KOPT-K1 (cell line): ENCODE measurements at regions not wholly inside any gene's neighbourhood (a gene's known extent, or its start where the extent isn't known, plus 50 kb on each side); places are given as distances from the start of the nearest gene placed in this dataset.

Experiments used
- H3K27ac ChIP-seq: fragments of 200-600 bp; sonication (generic); 2 replicates; pipeline ENCODE4 v1.5.1; 2016; ENCODE audit warnings: antibody characterized with exemption, mild to moderate bottlenecking, low read depth, low read length; ENCODE audit not compliant: poor library complexity, severe bottlenecking
- H3K36me3 ChIP-seq: fragments of 200-600 bp; sonication (generic); 2 replicates; pipeline ENCODE4 v1.5.1; 2017; ENCODE audit warnings: antibody characterized with exemption, mild to moderate bottlenecking, low read length, moderate library complexity; ENCODE audit not compliant: insufficient read depth
- H3K9me3 ChIP-seq: fragments of 200-600 bp; sonication (generic); 2 replicates; pipeline ENCODE4 v1.5.1; 2017; ENCODE audit warnings: antibody characterized with exemption, low read length, mild to moderate bottlenecking; ENCODE audit not compliant: insufficient read depth, poor library complexity, severe bottlenecking

DNA sequence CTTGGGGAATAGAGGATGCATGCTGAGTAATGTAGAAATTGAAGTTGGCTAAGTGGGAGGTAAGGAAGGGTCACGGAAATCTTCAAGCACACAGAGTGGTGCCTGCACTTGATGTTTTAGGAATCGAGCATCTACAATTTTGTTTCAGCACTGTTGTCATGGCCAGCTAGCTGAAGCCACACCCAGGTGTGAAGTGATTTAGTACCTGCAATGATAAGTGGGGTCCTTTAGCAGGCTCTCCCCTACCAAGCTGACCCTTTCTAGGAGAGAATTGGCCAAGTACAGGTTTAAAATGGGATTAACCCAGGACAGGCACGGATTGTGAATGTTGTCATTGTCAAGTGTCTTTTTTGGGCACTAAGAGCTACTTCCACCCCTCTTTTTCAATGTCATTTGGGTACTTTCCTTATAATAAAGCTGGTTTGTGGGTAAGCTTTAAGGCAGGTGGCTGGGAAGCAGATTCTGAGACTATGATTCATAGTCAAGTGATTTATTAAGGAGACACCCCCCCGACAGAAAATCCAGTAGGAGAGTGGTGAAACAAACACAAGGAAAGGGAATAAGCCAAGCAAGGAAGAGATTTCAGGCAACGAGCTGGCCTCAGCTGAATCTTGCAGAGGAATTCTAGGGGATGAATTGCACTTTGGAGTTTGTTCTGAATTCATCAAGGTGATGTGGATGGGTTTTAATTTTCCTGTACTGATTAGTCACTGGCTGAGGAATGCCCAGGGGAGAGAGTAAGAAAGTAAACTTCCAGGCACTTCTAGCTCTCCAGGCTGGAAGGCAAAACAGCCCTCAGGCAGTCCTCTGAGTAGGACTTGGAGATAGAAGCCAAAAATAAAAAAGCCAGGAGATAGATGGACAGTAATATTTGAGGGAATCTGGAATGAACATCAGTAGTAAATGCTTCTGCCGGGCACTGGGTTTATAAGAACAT is 1128.4 kb downstream of the SORCS3 start:
- Histone ChIP-seq H3K36me3 (no peaks in the 10 kb centered on the region), H3K9me3 (no peaks in the 10 kb centered on the region), H3K27ac (no peak overlapping the region)

- H3K9me3 ChIP-seq = no peaks in the 10 kb centered on the region
- H3K27ac ChIP-seq = no peak overlapping the region
- no peaks in the 10 kb centered on the region for H3K36me3 ChIP-seq
These were observed 1122.5 kb downstream of the SORCS3 start for GRCh38 chr10:105763611-105764010.

- H3K27ac ChIP-seq = no peak overlapping the region
These were observed 1120.6 kb downstream of the SORCS3 start for GRCh38 chr10:105761576-105762260.

GRCh38 chr10:105759669-105760068 is 1118.6 kb downstream of the SORCS3 start:
- Histone ChIP-seq H3K36me3 (no peaks in the 10 kb centered on the region), H3K27ac (no peak overlapping the region), H3K9me3 (no peaks in the 10 kb centered on the region)

More at GRCh38 chr10:105761576-105762260, 1120.6 kb downstream of the SORCS3 start:
- Histone ChIP-seq H3K9me3 (no peaks in the 10 kb centered on the region), H3K36me3 (no peaks in the 10 kb centered on the region)

- Histone ChIP-seq H3K9me3 (no peaks in the 10 kb centered on the region), H3K36me3 (no peaks in the 10 kb centered on the region), H3K27ac (no peak overlapping the region)
These were observed 1117.3 kb downstream of the SORCS3 start for GRCh38 chr10:105758209-105758998.

DNA sequence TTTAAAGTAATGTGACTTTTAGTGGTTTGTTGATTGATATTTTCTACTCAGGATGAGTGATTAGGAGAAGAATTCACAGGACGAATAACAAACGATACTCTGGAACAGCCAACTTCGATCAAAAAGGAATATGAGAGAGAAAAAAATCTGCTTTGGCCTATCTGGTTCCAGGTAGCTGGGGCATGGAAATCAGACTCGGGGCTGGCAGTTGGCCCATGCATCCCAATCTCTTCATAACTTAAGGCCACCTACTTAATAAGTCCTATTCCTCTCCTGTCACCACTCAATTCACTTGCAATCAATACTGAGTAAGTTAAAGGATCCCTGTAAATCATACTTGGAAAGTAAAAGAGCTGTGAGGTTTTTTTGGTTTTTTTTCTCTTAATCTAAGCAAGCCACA is 1116.2 kb downstream of the SORCS3 start:
- H3K36me3 ChIP-seq = no peaks in the 10 kb centered on the region
- H3K27ac ChIP-seq = no peak overlapping the region
- no peaks in the 10 kb centered on the region for H3K9me3 ChIP-seq

- Histone ChIP-seq H3K9me3 (no peaks in the 10 kb centered on the region), H3K36me3 (no peaks in the 10 kb centered on the region), H3K27ac (no peak overlapping the region)
These were observed 1115.3 kb downstream of the SORCS3 start for GRCh38 chr10:105756386-105756785.

- Histone ChIP-seq H3K36me3 (no peaks in the 10 kb centered on the region), H3K9me3 (no peaks in the 10 kb centered on the region), H3K27ac (no peak overlapping the region)
These were observed 1110.6 kb downstream of the SORCS3 start for GRCh38 chr10:105751688-105752087.

DNA sequence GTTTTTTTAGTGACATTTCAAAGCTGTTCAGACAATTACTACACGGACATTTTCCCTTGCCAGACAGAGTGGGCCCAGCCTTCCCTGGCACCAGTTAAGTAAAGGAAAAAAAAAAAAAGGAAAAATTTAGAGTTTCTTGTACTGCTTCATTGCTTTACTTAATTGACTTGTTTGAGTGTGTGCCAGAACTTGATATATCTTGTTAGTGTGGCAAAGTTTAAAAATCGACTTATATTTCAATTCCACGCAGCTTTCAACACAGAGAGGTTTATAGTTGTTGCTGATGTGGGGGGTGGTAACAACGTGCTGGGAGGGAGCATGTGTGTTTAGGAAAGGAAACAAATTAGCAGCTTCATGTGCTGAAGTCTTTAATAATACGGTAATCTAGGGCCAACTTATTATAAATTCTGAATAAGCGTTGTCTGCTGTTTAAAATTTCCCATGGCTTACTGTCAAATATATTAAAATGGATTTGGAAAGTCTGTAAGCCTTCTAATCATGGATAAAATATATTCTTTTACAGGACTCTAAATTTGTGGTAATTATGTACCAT is 1104.6 kb downstream of the SORCS3 start:
- H3K27ac ChIP-seq = no peak overlapping the region
- no peaks in the 10 kb centered on the region for H3K36me3 ChIP-seq
- no peaks in the 10 kb centered on the region for H3K9me3 ChIP-seq

DNA sequence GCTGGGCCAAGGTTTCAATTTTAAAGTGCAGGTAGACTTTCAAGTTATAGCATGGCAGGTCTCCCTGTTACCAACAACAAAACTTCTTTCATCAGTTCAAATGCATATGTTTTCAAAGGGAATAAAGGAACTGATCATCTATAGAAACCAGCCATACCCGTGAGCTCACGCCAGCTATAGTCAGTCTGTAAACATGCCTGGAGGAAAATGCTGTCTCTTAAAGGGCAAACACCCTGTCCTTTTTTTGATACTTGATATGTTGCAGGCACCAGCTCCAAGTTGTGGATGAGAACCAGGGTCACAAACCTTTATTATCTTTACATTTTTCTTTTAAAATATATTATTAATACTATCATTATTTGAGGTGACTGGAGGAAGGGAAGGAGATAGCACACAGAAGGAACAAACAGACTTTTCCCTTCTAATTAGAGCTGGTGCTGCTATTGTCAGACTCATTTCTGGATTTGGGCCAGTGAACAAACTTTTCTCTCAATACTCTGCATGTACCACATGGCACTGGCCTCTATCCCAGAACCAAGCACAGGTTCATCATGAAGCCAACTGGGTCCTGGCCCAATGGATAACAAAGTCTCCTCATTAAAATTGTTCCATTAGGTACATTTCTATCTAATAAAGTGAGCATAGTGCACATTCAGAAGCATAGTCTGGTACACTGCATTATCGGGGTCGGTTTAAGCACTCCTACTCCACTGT is 1102.4 kb downstream of the SORCS3 start:
- H3K9me3 ChIP-seq = no peaks in the 10 kb centered on the region
- H3K27ac ChIP-seq = no peak overlapping the region
- H3K36me3 ChIP-seq = no peaks in the 10 kb centered on the region

DNA sequence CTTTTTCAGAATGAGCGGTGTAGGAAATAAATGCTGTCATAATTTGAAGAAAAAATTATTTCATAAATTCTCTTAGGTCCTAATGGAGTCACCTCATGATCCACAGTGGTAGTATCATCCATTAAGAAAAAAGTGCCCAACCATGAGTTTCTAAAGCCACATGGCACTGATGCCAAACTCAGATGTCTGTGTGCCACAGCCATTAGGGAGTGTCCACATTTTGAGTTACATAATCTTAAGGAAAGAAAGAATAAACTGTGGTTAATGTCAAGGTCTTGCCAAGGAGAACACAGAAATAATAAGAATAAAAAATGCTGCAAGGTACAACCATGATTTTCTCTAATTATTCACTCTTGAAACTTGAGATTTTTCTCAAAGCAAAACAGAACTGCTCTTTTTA is 1101.8 kb downstream of the SORCS3 start:
- H3K36me3 ChIP-seq = no peaks in the 10 kb centered on the region
- H3K9me3 ChIP-seq = no peaks in the 10 kb centered on the region
- H3K27ac ChIP-seq = no peak overlapping the region

GRCh38 chr10:105742184-105742583 is 1101.1 kb downstream of the SORCS3 start:
- H3K9me3 ChIP-seq = no peaks in the 10 kb centered on the region
- no peaks in the 10 kb centered on the region for H3K36me3 ChIP-seq
- H3K27ac ChIP-seq = no peak overlapping the region

DNA sequence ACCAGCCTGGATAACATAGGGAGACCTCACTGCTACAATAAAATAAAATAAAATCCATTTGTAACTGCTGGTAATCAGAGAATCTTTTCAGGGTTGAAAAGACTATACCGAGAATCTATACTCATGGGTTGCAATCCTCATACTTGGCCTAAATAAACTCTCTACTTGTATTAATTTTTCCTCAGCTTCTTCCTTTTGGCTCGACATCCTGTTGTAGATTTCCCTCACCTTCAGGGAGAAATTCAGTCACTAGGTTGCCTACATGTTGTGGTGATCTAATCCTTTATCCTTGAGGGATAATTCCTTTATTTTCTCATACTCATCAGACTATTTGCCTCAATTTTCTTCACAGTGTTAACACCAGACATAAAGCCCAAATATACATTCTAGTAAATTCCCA is 1093.4 kb downstream of the SORCS3 start:
- Histone ChIP-seq H3K9me3 (no peaks in the 10 kb centered on the region), H3K27ac (no peak overlapping the region), H3K36me3 (no peaks in the 10 kb centered on the region)

DNA sequence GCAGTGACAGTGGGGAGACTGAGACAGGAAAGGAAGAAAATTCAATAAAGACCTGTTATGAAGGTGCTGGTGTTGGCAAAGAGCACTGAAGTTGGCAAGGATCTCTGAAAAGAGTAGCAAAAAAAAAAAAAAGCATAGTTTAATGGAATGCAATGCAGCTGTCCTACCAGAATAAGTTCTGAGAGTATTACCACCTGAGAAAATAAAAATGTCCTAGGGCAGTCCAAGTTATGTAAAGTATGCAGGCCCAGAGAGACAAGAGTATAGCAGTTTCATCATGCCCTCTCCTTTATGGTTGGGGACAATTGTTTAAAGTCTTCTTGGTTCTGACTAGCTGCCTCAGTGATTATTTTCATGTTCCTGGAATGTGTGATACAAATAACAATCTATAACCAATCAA is 1092.8 kb downstream of the SORCS3 start:
- Histone ChIP-seq H3K27ac (no peak overlapping the region), H3K36me3 (no peaks in the 10 kb centered on the region), H3K9me3 (no peaks in the 10 kb centered on the region)
